PC-3 (cell line): ENCODE measurements at regions not wholly inside any gene's neighbourhood (a gene's known extent, or its start where the extent isn't known, plus 50 kb on each side); places are given as distances from the start of the nearest gene placed in this dataset.
A peak's percentile ranks its signal among the peaks of the same experiment; 100 is the strongest.

ENCODE experiments used
- ATAC-seq: fragments of 200-7000 bp; cut with Tn5 transposase; 2 replicates; pipeline ENCODE4 v1.9.1; 2020; ENCODE audit warnings: mild to moderate bottlenecking, moderate library complexity
- BruUV-seq: library from RNA; stranded (reverse); fragments of 400-500 nt; replicated peaks from 2 replicates; lab custom pipeline; 2021; lab: Mats Ljungman, UMichigan
- CTCF ChIA-PET: fragments of 300-600 bp; sonication (Branson Sonifier 250); formaldehyde crosslinking; loops from one replicate; lab custom pipeline; 2022; ENCODE audit warnings: antibody characterized with exemption; lab: Charles Lee
- POLR2A ChIA-PET: fragments of 300-600 bp; sonication (Branson Sonifier 250); formaldehyde crosslinking; loops from one replicate; lab custom pipeline; 2022; ENCODE audit warnings: antibody characterized with exemption; ENCODE audit not compliant: unreplicated experiment; lab: Charles Lee
- DNase-seq: peaks from one replicate; pipeline ENCODE4 v3.0.0-alpha.2; 2015
- H2AFZ ChIP-seq: fragments of 300-600 bp; sonication (generic); 2 replicates; pipeline ENCODE4 v1.6.0; 2016; ENCODE audit warnings: antibody characterized with exemption, low read length
- H3F3A ChIP-seq: fragments of 300-600 bp; sonication (generic); one replicate; pipeline ENCODE4 v1.6.0; 2017; ENCODE audit warnings: antibody characterized with exemption, low read length, control low read depth, mild to moderate bottlenecking; ENCODE audit not compliant: unreplicated experiment
- H3K27ac ChIP-seq: fragments of 300-600 bp; sonication (generic); 2 replicates; pipeline ENCODE4 v1.5.1; 2016; ENCODE audit warnings: mild to moderate bottlenecking, low read length
- H3K27me3 ChIP-seq: fragments of 300-600 bp; sonication (generic); 2 replicates; pipeline ENCODE4 v1.6.1; 2016; ENCODE audit warnings: low read length, mixed read lengths
- H3K36me3 ChIP-seq: fragments of 300-600 bp; sonication (generic); 2 replicates; pipeline ENCODE4 v1.6.1; 2016; ENCODE audit warnings: low read depth, mixed run types, low read length, mixed read lengths
- H3K4me1 ChIP-seq: fragments of 300-600 bp; sonication (generic); 2 replicates; pipeline ENCODE4 v1.5.1; 2016; ENCODE audit warnings: low read length; ENCODE audit not compliant: insufficient read depth
- H3K4me2 ChIP-seq: fragments of 300-600 bp; sonication (generic); 2 replicates; pipeline ENCODE4 v1.6.0; 2016; ENCODE audit warnings: low read length
- H3K4me3 ChIP-seq: fragments of 300-600 bp; sonication (generic); 2 replicates; pipeline ENCODE4 v1.5.1; 2016; ENCODE audit warnings: mild to moderate bottlenecking, low read length, mixed read lengths
- H3K79me2 ChIP-seq: fragments of 300-600 bp; sonication (generic); 2 replicates; pipeline ENCODE4 v1.6.1; 2017; ENCODE audit warnings: low read length, mixed read lengths
- H3K9ac ChIP-seq: fragments of 300-600 bp; sonication (generic); 2 replicates; pipeline ENCODE4 v1.6.0; 2016; ENCODE audit warnings: mild to moderate bottlenecking, low read length
- H3K9me2 ChIP-seq: fragments of 300-600 bp; sonication (generic); replicated peaks from 2 replicates; pipeline ENCODE4 v1.6.1; 2016; ENCODE audit warnings: mixed run types, low read length, mixed read lengths
- H3K9me3 ChIP-seq: fragments of 300-600 bp; sonication (generic); 2 replicates; pipeline ENCODE4 v1.6.1; 2016; ENCODE audit warnings: low read length, mixed read lengths
- H4K20me1 ChIP-seq: fragments of 300-600 bp; sonication (generic); 2 replicates; pipeline ENCODE4 v1.6.1; 2016; ENCODE audit warnings: low read length, mixed read lengths
- CTCF ChIP-seq: fragments of 300-600 bp; sonication (generic); conservative IDR thresholded peaks from 2 replicates; pipeline ENCODE4 v1.5.1; 2017; ENCODE audit warnings: antibody characterized with exemption, low read depth, mild to moderate bottlenecking, low read length
- EZH2 ChIP-seq: fragments of 300-600 bp; sonication (generic); IDR thresholded peaks from one replicate; pipeline ENCODE4 v1.6.1; 2017; ENCODE audit warnings: antibody characterized with exemption, mild to moderate bottlenecking, low read length; ENCODE audit not compliant: unreplicated experiment
- EZH2phosphoT487 ChIP-seq: fragments of 300-600 bp; sonication (generic); IDR thresholded peaks from 2 replicates; pipeline ENCODE4 v1.6.1; 2018; ENCODE audit warnings: mild to moderate bottlenecking, antibody characterized with exemption, low read length, borderline replicate concordance
- intact Hi-C: fragments of 100-400 bp; cut with micrococcal nuclease; formaldehyde crosslinking; loops from 2 replicates; pipeline ENCODE4 v1.9.0; 2023

- no peaks in the 10 kb centered on the region for H3K79me2 ChIP-seq
- no peak overlapping the region for H3K4me3 ChIP-seq
- peak overlapping the region; percentile 40; the same call in 1 of the 2 replicates for H3K9ac ChIP-seq
- BruUV-seq: no TSS peak
- H4K20me1 ChIP-seq: no peaks in the 10 kb centered on the region
- H3K27ac ChIP-seq: peak overlapping the region; percentile 68
- H3K4me2 ChIP-seq: peak overlapping the region; percentile 67
- H2AFZ ChIP-seq: no peak overlapping the region
- ATAC-seq (peak; percentile 70), DNase-seq (peak; percentile 56)
- POLR2A ChIA-PET: interaction anchor here (1.0 kb wide), 1 partner anchor 182 kb away, joined by 3 read pairs; the partner anchor contains the start of gene CCN2
- no peaks in the 10 kb centered on the region for H3K27me3 ChIP-seq
- H3K36me3 ChIP-seq: no peaks in the 10 kb centered on the region
- H3K9me2 ChIP-seq: no peaks in the 10 kb centered on the region
- peaks cover 22% of the 10 kb centered on the region for H3K4me1 ChIP-seq
- intact Hi-C loops: no loop called here
- TF ChIP-seq EZH2: no peak
- no peak for TF ChIP-seq CTCF
- no peak for TF ChIP-seq EZH2phosphoT487
- no peaks in the 10 kb centered on the region for H3F3A ChIP-seq
- CTCF ChIA-PET: no interaction called here
- H3K9me3 ChIP-seq: no peaks in the 10 kb centered on the region
Measured at GRCh38 chr6:132132924-132133639, 181.9 kb upstream of the CCN2 start.

GRCh38 chr6:132132422-132132821, 181.2 kb upstream of the CCN2 start:
- Histone ChIP-seq H3K79me2 (no peaks in the 10 kb centered on the region), H4K20me1 (no peaks in the 10 kb centered on the region), H2AFZ (no peak overlapping the region), H3K9me3 (no peaks in the 10 kb centered on the region), H3K27me3 (no peaks in the 10 kb centered on the region), H3K4me2 (peak overlapping the region; percentile 67), H3K9ac (peak overlapping the region; percentile 40), H3F3A (no peaks in the 10 kb centered on the region), H3K27ac (peak overlapping the region; percentile 68), H3K4me3 (no peak overlapping the region), H3K4me1 (peaks cover 22% of the 10 kb centered on the region), H3K9me2 (no peaks in the 10 kb centered on the region), H3K36me3 (no peaks in the 10 kb centered on the region)
- DNase-seq (no peak), ATAC-seq (no peak)
- BruUV-seq: no TSS peak
- POLR2A ChIA-PET: interaction anchor here (1.4 kb wide), 1 partner anchor 181 kb away, joined by 12 read pairs; the partner anchor contains the start of gene CCN2
- CTCF ChIA-PET: interaction anchor here (0.6 kb wide), 1 partner anchor 72 kb away, joined by 4 read pairs; no protein-coding TSS in a partner anchor
- TF ChIP-seq EZH2 (no peak), EZH2phosphoT487 (no peak)
- intact Hi-C loops: no loop called here

- peak overlapping the region; percentile 67 for H3K4me2 ChIP-seq
Measured at GRCh38 chr6:132131758-132132157, 180.6 kb upstream of the CCN2 start.

More at GRCh38 chr6:132131758-132132157, 180.6 kb upstream of the CCN2 start:
- TF ChIP-seq CTCF (no peak), EZH2phosphoT487 (no peak), EZH2 (no peak)
- Histone ChIP-seq H3K4me1 (peaks cover 22% of the 10 kb centered on the region), H3K4me3 (no peak overlapping the region), H3F3A (no peaks in the 10 kb centered on the region), H3K79me2 (no peaks in the 10 kb centered on the region), H3K9me3 (no peaks in the 10 kb centered on the region), H3K36me3 (no peaks in the 10 kb centered on the region), H3K27ac (peak overlapping the region; percentile 68), H3K9ac (peak overlapping the region; percentile 40), H4K20me1 (no peaks in the 10 kb centered on the region), H3K9me2 (no peaks in the 10 kb centered on the region), H3K27me3 (no peaks in the 10 kb centered on the region), H2AFZ (no peak overlapping the region)
- ATAC-seq (peak; percentile 93), DNase-seq (peak; percentile 90)
- no TSS peak for BruUV-seq
- ChIA-PET POLR2A (interaction anchor here (1.4 kb wide), 1 partner anchor 180 kb away, joined by 12 read pairs; the partner anchor contains the start of gene CCN2), CTCF (interaction anchor here (0.6 kb wide), 1 partner anchor 71 kb away, joined by 4 read pairs; no protein-coding TSS in a partner anchor)
- intact Hi-C loops: no loop called here
